ENCODE measurements at regions not wholly inside any gene's neighbourhood (a gene's known extent, or its start where the extent isn't known, plus 50 kb on each side); places are given as distances from the start of the nearest gene placed in this dataset.

- no peak for TF ChIP-seq CTCF (IDR thresholded peaks at IDR 0.05)
- TF ChIP-seq POLR2A (IDR thresholded peaks at IDR 0.05) = no peak
Observed at GRCh38 chr12:34219046-34219770, 196.9 kb downstream of the ALG10 start.
